CD14-positive monocyte (primary cell): ENCODE measurements at regions not wholly inside any gene's neighbourhood (a gene's known extent, or its start where the extent isn't known, plus 50 kb on each side); places are given as distances from the start of the nearest gene placed in this dataset.
A peak's percentile ranks its signal among the peaks of the same experiment; 100 is the strongest.

ENCODE experiments used
- DNase-seq, 3 donors: peaks; one replicate each; pipeline ENCODE4 v3.0.0-alpha.2; 2011 to 2022
- H2AFZ ChIP-seq: 2 replicates; pipeline ENCODE4 v1.6.0; 2012; ENCODE audit warnings: mild to moderate bottlenecking, low read depth, low read length, inconsistent platforms; ENCODE audit not compliant: insufficient read depth, poor library complexity, severe bottlenecking
- H3K27ac ChIP-seq, 2 donors: 1 replicate in 1 of 2; 2 replicates in 1 of 2; pipeline ENCODE4 v1.5.1; 2012 to 2013; ENCODE audit warnings: low read length in 2 of 2, control low read depth in 1 of 2, inconsistent platforms in 1 of 2, low read depth in 1 of 2, mild to moderate bottlenecking in 1 of 2
- H3K27me3 ChIP-seq, 2 donors: one replicate each; pipeline versions ENCODE4 v1.6.0 to v1.6.1; 2011 to 2013; ENCODE audit warnings: low read length in 2 of 2; ENCODE audit not compliant: control insufficient read depth in 2 of 2, insufficient read depth in 2 of 2
- H3K36me3 ChIP-seq, 2 donors: replicated peaks in 1 of 2; 1 replicate in 1 of 2; 2 replicates in 1 of 2; pipeline versions ENCODE4 v1.5.1 to v1.6.1; 2012 to 2013; ENCODE audit warnings: low read length in 2 of 2, control low read depth in 1 of 2, inconsistent platforms in 1 of 2, mild to moderate bottlenecking in 1 of 2; ENCODE audit not compliant: insufficient read depth in 2 of 2, control insufficient read depth in 1 of 2
- H3K4me1 ChIP-seq, 2 donors: 1 replicate in 1 of 2; 2 replicates in 1 of 2; pipeline versions ENCODE4 v1.5.1 to v1.6.1; 2012 to 2013; ENCODE audit warnings: low read length in 2 of 2, control low read depth in 1 of 2, inconsistent platforms in 1 of 2, mild to moderate bottlenecking in 1 of 2, moderate library complexity in 1 of 2; ENCODE audit not compliant: insufficient read depth in 2 of 2, control insufficient read depth in 1 of 2
- H3K4me2 ChIP-seq: replicated peaks from 2 replicates; pipeline ENCODE3; 2012; ENCODE audit warnings: low read length, moderate library complexity, mild to moderate bottlenecking; ENCODE audit not compliant: poor library complexity, severe bottlenecking; ENCODE audit errors: extremely low read depth
- H3K4me3 ChIP-seq, 3 experiments: fragments of 200-600 bp in 1 of 3; sonication (generic) in 1 of 3; replicated peaks in 1 of 3; 1 replicate in 2 of 3; 2 replicates in 1 of 3; pipeline ENCODE4 v1.5.1; 2011 to 2013; ENCODE audit warnings: low read length in 3 of 3, mild to moderate bottlenecking in 3 of 3, control low read depth in 2 of 3, low read depth in 2 of 3, inconsistent platforms in 1 of 3, moderate library complexity in 1 of 3
- H3K79me2 ChIP-seq: 2 replicates; pipeline ENCODE4 v1.6.0; 2012; ENCODE audit warnings: mild to moderate bottlenecking, control low read depth, inconsistent platforms, low read length, moderate library complexity; ENCODE audit not compliant: insufficient read depth
- H3K9ac ChIP-seq: 2 replicates; pipeline ENCODE4 v1.6.0; 2017; ENCODE audit warnings: low read length, mild to moderate bottlenecking; ENCODE audit not compliant: insufficient read depth, poor library complexity, severe bottlenecking
- H3K9me3 ChIP-seq, 2 donors: replicated peaks in 1 of 2; 1 replicate in 1 of 2; 2 replicates in 1 of 2; pipeline versions ENCODE4 v1.5.1 to v1.6.1; 2012 to 2013; ENCODE audit warnings: low read length in 2 of 2, control low read depth in 1 of 2; ENCODE audit not compliant: control insufficient read depth in 1 of 2, insufficient read depth in 1 of 2
- H4K20me1 ChIP-seq: 2 replicates; pipeline ENCODE4 v1.6.0; 2012; ENCODE audit warnings: mild to moderate bottlenecking, low read length, control low read depth, moderate library complexity; ENCODE audit not compliant: insufficient read depth
- H3K27ac Mint-ChIP-seq, 7 donors: one replicate each; pipeline ENCODE4 v1.8.0; 2020; ENCODE audit warnings: mild to moderate bottlenecking in 7 of 7, mixed read lengths in 7 of 7, moderate library complexity in 6 of 7, inconsistent platforms in 2 of 7
- H3K27me3 Mint-ChIP-seq, 3 donors: one replicate each; pipeline ENCODE4 v1.8.0; 2021 to 2022; ENCODE audit warnings: low read depth in 3 of 3, mild to moderate bottlenecking in 3 of 3, mixed read lengths in 3 of 3, moderate library complexity in 3 of 3, inconsistent platforms in 1 of 3
- H3K36me3 Mint-ChIP-seq, 2 donors: one replicate each; pipeline ENCODE4 v1.8.0; 2020; ENCODE audit warnings: mixed read lengths in 2 of 2, inconsistent platforms in 1 of 2, mild to moderate bottlenecking in 1 of 2
- H3K4me1 Mint-ChIP-seq: one replicate; pipeline ENCODE4 v1.8.0; 2020; ENCODE audit warnings: mild to moderate bottlenecking, mixed read lengths
- H3K4me3 Mint-ChIP-seq, 2 donors: one replicate each; pipeline ENCODE4 v1.8.0; 2020; ENCODE audit warnings: mild to moderate bottlenecking in 2 of 2, mixed read lengths in 2 of 2, moderate library complexity in 1 of 2
- H3K9me3 Mint-ChIP-seq, 7 donors: one replicate each; pipeline ENCODE4 v1.8.0; 2020 to 2022; ENCODE audit warnings: mixed read lengths in 7 of 7, mild to moderate bottlenecking in 6 of 7, moderate library complexity in 6 of 7, inconsistent platforms in 2 of 7
- WGBS: methylation state at CpG from one replicate; pipeline ENCODE4 v1.1.5; 2013; ENCODE audit warnings: missing lambda C conversion rate; ENCODE audit not compliant: insufficient coverage; 5-methylcytosine and 5-hydroxymethylcytosine counted together
- intact Hi-C, 2 donors: fragments of 100-400 bp; cut with micrococcal nuclease; formaldehyde crosslinking; loops; one replicate each; pipeline versions ENCODE4 v1.15.0 to v1.15.1; 2023
- TF ChIP-seq, protein P1 (sequence below): fragments of 200-600 bp; IDR thresholded peaks from one replicate; pipeline ENCODE4 v1.8.0; 2022; ENCODE audit warnings: antibody characterized with exemption, mild to moderate bottlenecking

DNA sequence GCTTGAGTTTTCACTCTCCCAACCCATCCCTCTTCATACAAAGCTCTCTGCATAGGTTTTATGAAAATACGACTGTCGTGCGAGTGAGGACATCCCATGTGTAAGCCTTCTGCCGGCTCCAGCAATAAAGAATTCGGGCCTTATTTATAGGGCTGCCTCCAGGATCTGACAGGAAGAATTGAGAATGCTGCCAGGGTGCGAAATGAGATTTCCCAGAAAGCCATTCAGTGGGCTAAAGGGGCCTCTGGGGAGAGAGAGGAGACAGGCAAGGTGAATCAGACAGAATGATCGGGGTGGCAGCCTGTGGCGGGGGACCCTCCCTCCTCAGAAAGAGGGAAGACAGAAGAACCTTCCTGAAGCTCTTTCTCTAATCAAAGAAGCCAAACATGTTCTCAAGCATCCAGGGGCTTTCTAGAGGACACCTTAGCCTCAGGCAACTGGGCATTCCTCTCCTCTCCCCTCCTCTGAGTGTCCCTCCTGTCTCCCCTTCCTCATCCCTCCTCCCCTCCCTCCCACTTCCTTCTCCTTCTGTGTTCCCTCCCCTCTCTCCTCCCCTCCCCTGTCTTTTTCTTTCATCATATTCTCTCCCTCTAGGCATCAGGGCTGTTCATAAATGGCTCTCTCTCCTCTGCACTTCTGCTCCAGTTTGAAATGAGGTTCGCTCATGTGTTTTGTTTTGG, 410.9 kb downstream of the TYW1 start:
- no peak overlapping the region for H3K27ac Mint-ChIP-seq
- 87% methylated on average over 8 of the region's 9 CpGs for WGBS
- Histone ChIP-seq H3K4me1 (no peaks in the 10 kb centered on the region), H4K20me1 (no peaks in the 10 kb centered on the region), H2AFZ (no peak overlapping the region), H3K9me3 (peaks cover 5 to 12% of the 10 kb centered on the region in 2 donors), H3K79me2 (no peaks in the 10 kb centered on the region), H3K36me3 (no peaks in the 10 kb centered on the region), H3K27me3 (no peaks in the 10 kb centered on the region), H3K9ac (no peak overlapping the region), H3K4me3 (no peak overlapping the region), H3K27ac (no peak overlapping the region), H3K4me2 (no peak overlapping the region)
- peaks cover 4 to 29% (median 14%) of the 10 kb centered on the region in 7 donors for H3K9me3 Mint-ChIP-seq
- TF ChIP-seq, protein P1, sequence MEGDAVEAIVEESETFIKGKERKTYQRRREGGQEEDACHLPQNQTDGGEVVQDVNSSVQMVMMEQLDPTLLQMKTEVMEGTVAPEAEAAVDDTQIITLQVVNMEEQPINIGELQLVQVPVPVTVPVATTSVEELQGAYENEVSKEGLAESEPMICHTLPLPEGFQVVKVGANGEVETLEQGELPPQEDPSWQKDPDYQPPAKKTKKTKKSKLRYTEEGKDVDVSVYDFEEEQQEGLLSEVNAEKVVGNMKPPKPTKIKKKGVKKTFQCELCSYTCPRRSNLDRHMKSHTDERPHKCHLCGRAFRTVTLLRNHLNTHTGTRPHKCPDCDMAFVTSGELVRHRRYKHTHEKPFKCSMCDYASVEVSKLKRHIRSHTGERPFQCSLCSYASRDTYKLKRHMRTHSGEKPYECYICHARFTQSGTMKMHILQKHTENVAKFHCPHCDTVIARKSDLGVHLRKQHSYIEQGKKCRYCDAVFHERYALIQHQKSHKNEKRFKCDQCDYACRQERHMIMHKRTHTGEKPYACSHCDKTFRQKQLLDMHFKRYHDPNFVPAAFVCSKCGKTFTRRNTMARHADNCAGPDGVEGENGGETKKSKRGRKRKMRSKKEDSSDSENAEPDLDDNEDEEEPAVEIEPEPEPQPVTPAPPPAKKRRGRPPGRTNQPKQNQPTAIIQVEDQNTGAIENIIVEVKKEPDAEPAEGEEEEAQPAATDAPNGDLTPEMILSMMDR, result no peak
- intact Hi-C loops, result no loop called here
- H3K36me3 Mint-ChIP-seq, result no peaks in the 10 kb centered on the region
- H3K27me3 Mint-ChIP-seq, result peaks cover 0 to 3% (median 2%) of the 10 kb centered on the region in 3 donors
- H3K4me1 Mint-ChIP-seq, result no peaks in the 10 kb centered on the region
- no peak overlapping the region for H3K4me3 Mint-ChIP-seq
- no peak for DNase-seq

DNA sequence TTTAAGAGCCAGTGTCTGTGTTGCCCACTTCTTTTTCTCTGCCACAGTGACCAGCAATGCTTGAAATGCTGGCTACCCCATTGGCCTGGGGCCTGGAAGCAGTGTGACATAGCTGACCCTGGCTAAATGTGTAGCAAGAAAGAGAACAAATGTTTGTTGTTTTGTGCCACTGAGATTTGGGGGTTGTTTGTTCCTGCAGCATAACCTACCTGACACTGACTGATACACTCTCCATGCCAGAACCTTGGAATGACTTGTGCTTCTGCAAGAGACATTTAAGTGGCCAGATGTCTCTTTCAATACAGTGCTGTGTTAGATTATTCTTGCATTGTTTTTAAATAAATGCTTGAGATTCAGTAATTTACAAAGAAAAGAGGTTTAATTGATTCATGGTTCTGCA, 411.5 kb downstream of the TYW1 start:
- Mint-ChIP-seq H3K36me3 (no peaks in the 10 kb centered on the region), H3K9me3 (peaks cover 5 to 23% (median 14%) of the 10 kb centered on the region in 7 donors), H3K4me3 (no peak overlapping the region), H3K27me3 (peaks cover 0 to 3% (median 2%) of the 10 kb centered on the region in 3 donors), H3K4me1 (no peaks in the 10 kb centered on the region), H3K27ac (peak overlapping the region in 1 of 7 donors; percentile 58)
- TF ChIP-seq, protein P1, result no peak
- H3K4me1 ChIP-seq, result no peaks in the 10 kb centered on the region
- H3K27me3 ChIP-seq, result no peaks in the 10 kb centered on the region
- no peaks in the 10 kb centered on the region for H3K79me2 ChIP-seq
- intact Hi-C loops, result no loop called here
- H3K27ac ChIP-seq, result no peak overlapping the region
- no peak overlapping the region for H3K9ac ChIP-seq
- no peaks in the 10 kb centered on the region for H4K20me1 ChIP-seq
- no peak overlapping the region for H3K4me3 ChIP-seq
- no peak overlapping the region for H3K4me2 ChIP-seq
- no peaks in the 10 kb centered on the region for H3K36me3 ChIP-seq
- H2AFZ ChIP-seq, result no peak overlapping the region
- DNase-seq, result no peak
- H3K9me3 ChIP-seq, result peaks cover 5 to 10% of the 10 kb centered on the region in 2 donors
